ENCODE measurements at regions not wholly inside any gene's neighbourhood (a gene's known extent, or its start where the extent isn't known, plus 50 kb on each side); places are given as distances from the start of the nearest gene placed in this dataset.
A peak's percentile ranks its signal among the peaks of the same experiment; 100 is the strongest.

- H3K4me3 ChIP-seq (ENCODE audit: low read depth, low read length), result no peak overlapping the region
- DNase-seq (ENCODE audit: low read depth), result peak; percentile 74
- TF ChIP-seq, protein P1, sequence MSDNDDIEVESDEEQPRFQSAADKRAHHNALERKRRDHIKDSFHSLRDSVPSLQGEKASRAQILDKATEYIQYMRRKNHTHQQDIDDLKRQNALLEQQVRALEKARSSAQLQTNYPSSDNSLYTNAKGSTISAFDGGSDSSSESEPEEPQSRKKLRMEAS (IDR thresholded peaks at IDR 0.05; ENCODE audit: low read depth, low read length), result no peak
These were observed 85.8 kb downstream of the SYF2 start for GRCh38 chr1:25146451-25146855.

- no peak for DNase-seq (ENCODE audit: low read depth)
- TF ChIP-seq POLR2A (IDR thresholded peaks at IDR 0.05; ENCODE audit: extremely low read depth, insufficient read length) (no peak), MYC (IDR thresholded peaks at IDR 0.05; ENCODE audit: low read depth, low read length) (no peak)
- TF ChIP-seq, protein P2, sequence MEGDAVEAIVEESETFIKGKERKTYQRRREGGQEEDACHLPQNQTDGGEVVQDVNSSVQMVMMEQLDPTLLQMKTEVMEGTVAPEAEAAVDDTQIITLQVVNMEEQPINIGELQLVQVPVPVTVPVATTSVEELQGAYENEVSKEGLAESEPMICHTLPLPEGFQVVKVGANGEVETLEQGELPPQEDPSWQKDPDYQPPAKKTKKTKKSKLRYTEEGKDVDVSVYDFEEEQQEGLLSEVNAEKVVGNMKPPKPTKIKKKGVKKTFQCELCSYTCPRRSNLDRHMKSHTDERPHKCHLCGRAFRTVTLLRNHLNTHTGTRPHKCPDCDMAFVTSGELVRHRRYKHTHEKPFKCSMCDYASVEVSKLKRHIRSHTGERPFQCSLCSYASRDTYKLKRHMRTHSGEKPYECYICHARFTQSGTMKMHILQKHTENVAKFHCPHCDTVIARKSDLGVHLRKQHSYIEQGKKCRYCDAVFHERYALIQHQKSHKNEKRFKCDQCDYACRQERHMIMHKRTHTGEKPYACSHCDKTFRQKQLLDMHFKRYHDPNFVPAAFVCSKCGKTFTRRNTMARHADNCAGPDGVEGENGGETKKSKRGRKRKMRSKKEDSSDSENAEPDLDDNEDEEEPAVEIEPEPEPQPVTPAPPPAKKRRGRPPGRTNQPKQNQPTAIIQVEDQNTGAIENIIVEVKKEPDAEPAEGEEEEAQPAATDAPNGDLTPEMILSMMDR (IDR thresholded peaks at IDR 0.05; ENCODE audit: low read depth, low read length), result no peak
- TF ChIP-seq, protein P1 (IDR thresholded peaks at IDR 0.05; ENCODE audit: low read depth, low read length), result no peak
- no peak overlapping the region for H3K4me3 ChIP-seq (ENCODE audit: low read depth, low read length)
These were observed 86.4 kb downstream of the SYF2 start for GRCh38 chr1:25145775-25146393.

DNA sequence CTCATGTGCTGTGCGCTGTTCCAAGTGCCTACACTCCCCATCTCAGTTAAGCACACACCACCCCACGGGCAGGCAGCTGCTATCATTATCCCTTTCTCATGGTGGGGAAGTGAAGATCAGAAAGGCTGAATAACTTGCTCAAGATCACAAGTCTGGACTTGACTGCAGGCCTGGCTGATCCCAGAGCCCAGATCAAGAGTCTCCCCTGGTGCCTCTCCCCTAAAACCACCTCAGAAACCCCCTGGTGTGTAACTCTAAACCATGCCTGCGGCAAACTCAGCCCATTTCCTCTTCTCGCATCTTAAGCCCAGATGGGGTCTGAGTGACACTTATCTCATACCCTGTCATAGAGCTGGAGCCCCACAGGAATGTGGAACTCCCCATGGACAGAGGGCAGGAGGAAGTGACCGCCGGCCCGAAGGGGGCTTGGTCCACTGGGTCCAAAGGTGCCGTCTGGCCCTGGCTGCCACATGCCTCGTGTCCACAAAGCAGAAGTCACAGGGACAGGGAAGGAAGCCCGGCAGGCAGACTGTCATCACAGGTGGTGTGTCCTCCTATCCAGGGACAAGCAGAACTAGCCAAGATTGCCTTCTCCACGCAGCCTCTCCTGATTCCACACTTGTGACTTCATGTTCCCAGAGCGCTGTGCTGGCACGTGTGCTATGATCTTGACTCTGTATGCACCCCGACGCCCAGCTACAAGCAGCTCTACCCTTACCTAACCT is 92.1 kb downstream of the SYF2 start:
- peak; percentile 92 for DNase-seq (ENCODE audit: low read depth)
- peak overlapping the region; percentile 9 for H3K4me3 ChIP-seq (ENCODE audit: low read depth, low read length)
- TF ChIP-seq MYC (IDR thresholded peaks at IDR 0.05; ENCODE audit: low read depth, low read length) (peak; percentile 57), POLR2A (IDR thresholded peaks at IDR 0.05; ENCODE audit: extremely low read depth, insufficient read length) (no peak)
- TF ChIP-seq, protein P1 (IDR thresholded peaks at IDR 0.05; ENCODE audit: low read depth, low read length), result peak; percentile 58
- TF ChIP-seq, protein P2 (IDR thresholded peaks at IDR 0.05; ENCODE audit: low read depth, low read length), result no peak

DNA sequence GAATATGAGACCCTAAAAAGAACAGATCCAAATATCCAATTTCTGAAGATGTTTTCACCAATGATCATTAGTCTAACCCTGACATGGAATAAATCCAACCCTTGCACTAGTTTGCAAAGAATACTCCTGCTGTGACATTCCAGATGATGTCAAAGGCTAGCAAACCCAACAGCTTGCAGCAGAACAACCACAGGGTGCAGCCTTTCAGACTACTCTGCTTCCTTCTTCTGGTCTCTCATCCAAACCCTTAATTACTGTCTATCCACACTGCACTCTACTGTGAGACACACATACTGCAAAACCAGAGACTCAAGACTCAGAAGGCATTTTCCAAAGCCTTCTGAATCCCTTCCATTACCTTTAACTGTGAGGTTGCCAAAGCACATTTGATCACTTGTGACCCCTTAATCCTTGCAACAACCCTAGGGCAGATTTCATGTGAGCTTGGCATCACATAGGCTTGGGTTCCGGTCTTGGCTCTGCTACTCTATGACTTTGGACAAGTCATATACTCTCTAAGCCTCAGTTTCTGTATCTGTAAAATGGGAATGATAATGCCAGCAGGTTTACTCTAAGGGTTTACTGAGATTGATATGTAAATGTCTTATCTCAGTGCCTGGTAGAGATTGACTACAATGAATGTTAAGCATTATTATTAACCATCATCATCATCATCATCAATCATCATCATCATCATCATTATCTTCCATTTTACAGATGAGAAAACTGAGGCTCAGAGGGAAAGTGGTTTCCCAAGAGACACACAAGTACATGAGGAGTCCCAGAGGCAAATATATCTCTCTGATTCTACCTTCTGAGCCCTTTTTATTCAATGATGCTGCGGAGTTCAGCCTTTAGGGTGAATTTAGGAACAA is 94.5 kb downstream of the SYF2 start:
- TF ChIP-seq POLR2A (IDR thresholded peaks at IDR 0.05; ENCODE audit: extremely low read depth, insufficient read length), result no peak
- TF ChIP-seq MYC (IDR thresholded peaks at IDR 0.05; ENCODE audit: low read depth, low read length), result no peak
- TF ChIP-seq, protein P1 (IDR thresholded peaks at IDR 0.05; ENCODE audit: low read depth, low read length), result no peak
- TF ChIP-seq, protein P2 (IDR thresholded peaks at IDR 0.05; ENCODE audit: low read depth, low read length), result no peak
- no peak overlapping the region for H3K4me3 ChIP-seq (ENCODE audit: low read depth, low read length)
- peak; percentile 67 for DNase-seq (ENCODE audit: low read depth)

- TF ChIP-seq MYC (IDR thresholded peaks at IDR 0.05; ENCODE audit: low read depth, low read length) (no peak), POLR2A (IDR thresholded peaks at IDR 0.05; ENCODE audit: extremely low read depth, insufficient read length) (no peak)
- TF ChIP-seq, protein P1 (IDR thresholded peaks at IDR 0.05; ENCODE audit: low read depth, low read length), result no peak
- TF ChIP-seq, protein P2 (IDR thresholded peaks at IDR 0.05; ENCODE audit: low read depth, low read length), result no peak
- H3K4me3 ChIP-seq (ENCODE audit: low read depth, low read length), result no peak overlapping the region
- peak; percentile 44 for DNase-seq (ENCODE audit: low read depth)
These were observed 95.2 kb downstream of the SYF2 start for GRCh38 chr1:25137106-25137505.

Data from NB4 (cell line).